Esophagus muscularis mucosa (tissue), 4 donors: ENCODE measurements at regions not wholly inside any gene's neighbourhood (a gene's known extent, or its start where the extent isn't known, plus 50 kb on each side); places are given as distances from the start of the nearest gene placed in this dataset.

Experiments
- CTCF ChIP-seq, 3 experiments: fragments of 200-600 bp in 2 of 3; fragments of 450-650 bp in 1 of 3; sonication (generic) in 2 of 3; IDR thresholded peaks; one replicate each; pipeline ENCODE4 v1.5.1; 2017 to 2019; ENCODE audit warnings: antibody characterized with exemption in 3 of 3, mild to moderate bottlenecking in 2 of 3, moderate library complexity in 1 of 3
- EP300 ChIP-seq: sonication (generic); formaldehyde crosslinking; IDR thresholded peaks from one replicate; pipeline ENCODE4 v1.6.1; 2017; ENCODE audit warnings: antibody characterized with exemption
- POLR2A ChIP-seq: fragments of 450-650 bp; IDR thresholded peaks from one replicate; pipeline ENCODE4 v1.6.1; 2017; ENCODE audit warnings: antibody characterized with exemption, moderate library complexity, mild to moderate bottlenecking, low read depth
- POLR2AphosphoS5 ChIP-seq, 2 donors: sonication (generic); formaldehyde crosslinking; IDR thresholded peaks; one replicate each; pipeline ENCODE4 v1.6.1; 2017; ENCODE audit warnings: antibody characterized with exemption in 2 of 2

GRCh38 chr2:237158194-237158593 lies 72.5 kb downstream of the COPS8 start:
- TF ChIP-seq CTCF (IDR thresholded peaks at IDR 0.05) (no peak), POLR2A (no peak), EP300 (no peak), POLR2AphosphoS5 (IDR thresholded peaks at IDR 0.05) (no peak)
